Erythroblast (primary cell): ENCODE measurements at regions not wholly inside any gene's neighbourhood (a gene's known extent, or its start where the extent isn't known, plus 50 kb on each side); places are given as distances from the start of the nearest gene placed in this dataset.

Experiments
- GATA1 ChIP-seq: IDR thresholded peaks from 2 replicates; pipeline ENCODE4 v1.6.1; 2011; ENCODE audit warnings: low read depth, mild to moderate bottlenecking, control low read depth, low read length, moderate library complexity
- POLR2A ChIP-seq: IDR thresholded peaks from 2 replicates; pipeline ENCODE4 v1.6.1; 2011; ENCODE audit warnings: mild to moderate bottlenecking, low read length

DNA sequence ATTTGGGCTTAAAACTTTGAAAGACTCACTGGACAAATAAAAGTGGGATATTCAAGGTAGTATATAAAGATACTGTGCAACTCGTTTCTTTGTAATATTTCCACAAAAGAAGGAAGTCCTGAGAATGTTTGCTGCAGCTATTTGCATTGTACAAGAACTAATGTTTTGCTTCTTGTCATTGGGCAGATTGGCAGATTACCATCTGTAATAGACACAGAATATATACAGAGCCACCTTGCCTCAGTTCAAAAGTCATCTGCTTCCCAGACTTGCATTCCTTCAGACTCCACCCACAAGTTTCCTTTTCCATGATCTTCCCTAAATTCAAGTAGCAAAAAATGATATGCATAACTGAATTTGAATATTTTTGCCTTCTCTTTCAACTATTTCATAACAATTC lies 145.1 kb downstream of the EFNB2 start:
- TF ChIP-seq POLR2A (no peak), GATA1 (no peak)
